RWPE2 (cell line): ENCODE measurements at regions not wholly inside any gene's neighbourhood (a gene's known extent, or its start where the extent isn't known, plus 50 kb on each side); places are given as distances from the start of the nearest gene placed in this dataset.

ENCODE experiments used
- ATAC-seq: fragments of 200-7000 bp; cut with Tn5 transposase; 3 replicates; pipeline ENCODE4 v1.9.1; 2021; ENCODE audit warnings: low read depth
- DNase-seq: peaks from one replicate; pipeline ENCODE4 v3.0.0-alpha.2; 2020; ENCODE audit warnings: low spot score
- H3K27ac ChIP-seq: fragments of 450-650 bp; 2 replicates; pipeline ENCODE4 v1.5.1; 2017; ENCODE audit warnings: mild to moderate bottlenecking; ENCODE audit not compliant: poor library complexity, severe bottlenecking
- H3K27me3 ChIP-seq: fragments of 250-450 bp; sonication (Bioruptor Pico); 2 replicates; pipeline ENCODE4 v1.5.1; 2021; ENCODE audit warnings: mild to moderate bottlenecking, moderate library complexity; ENCODE audit not compliant: insufficient read depth, poor library complexity, severe bottlenecking
- H3K36me3 ChIP-seq: fragments of 250-450 bp; sonication (Bioruptor Pico); 2 replicates; pipeline ENCODE4 v1.5.1; 2020; ENCODE audit warnings: low read depth, mild to moderate bottlenecking, moderate library complexity
- H3K4me1 ChIP-seq: fragments of 250-450 bp; sonication (Bioruptor Pico); 2 replicates; pipeline ENCODE4 v1.5.1; 2021; ENCODE audit warnings: mild to moderate bottlenecking, moderate library complexity; ENCODE audit not compliant: insufficient read depth, poor library complexity, severe bottlenecking
- H3K4me3 ChIP-seq: fragments of 250-450 bp; sonication (Bioruptor Pico); 2 replicates; pipeline ENCODE4 v1.5.1; 2021; ENCODE audit warnings: mild to moderate bottlenecking, moderate library complexity; ENCODE audit not compliant: severe bottlenecking
- H3K9me3 ChIP-seq: fragments of 250-450 bp; sonication (Bioruptor Pico); 2 replicates; pipeline ENCODE4 v1.5.1; 2021; ENCODE audit warnings: mild to moderate bottlenecking, moderate library complexity; ENCODE audit not compliant: severe bottlenecking
- CTCF ChIP-seq: fragments of 450-650 bp; IDR thresholded peaks from one replicate; pipeline ENCODE4 v1.5.1; 2017; ENCODE audit warnings: mild to moderate bottlenecking, moderate library complexity; ENCODE audit not compliant: poor library complexity, severe bottlenecking

GRCh38 chr5:73303148-73304079, 130.4 kb downstream of the TMEM174 start:
- no peak for ATAC-seq
- H3K27me3 ChIP-seq: peaks cover 25% of the 10 kb centered on the region
- TF ChIP-seq CTCF: no peak
- H3K4me1 ChIP-seq: no peaks in the 10 kb centered on the region
- no peak overlapping the region for H3K27ac ChIP-seq
- no peak for DNase-seq
- no peaks in the 10 kb centered on the region for H3K9me3 ChIP-seq
- H3K36me3 ChIP-seq: no peaks in the 10 kb centered on the region
- no peak overlapping the region for H3K4me3 ChIP-seq

GRCh38 chr5:73302797-73303147, 129.8 kb downstream of the TMEM174 start:
- ATAC-seq (no peak), DNase-seq (no peak)
- Histone ChIP-seq H3K27ac (no peak overlapping the region), H3K27me3 (peaks cover 31% of the 10 kb centered on the region), H3K36me3 (no peaks in the 10 kb centered on the region), H3K4me3 (no peak overlapping the region), H3K4me1 (no peaks in the 10 kb centered on the region), H3K9me3 (no peaks in the 10 kb centered on the region)
- TF ChIP-seq CTCF: no peak

GRCh38 chr5:73301208-73301901, 128.4 kb downstream of the TMEM174 start:
- Histone ChIP-seq H3K27ac (no peak overlapping the region), H3K27me3 (peaks cover 44% of the 10 kb centered on the region), H3K36me3 (no peaks in the 10 kb centered on the region)

GRCh38 chr5:73300337-73301207, 127.6 kb downstream of the TMEM174 start:
- ATAC-seq: no peak
- DNase-seq: no peak
- Histone ChIP-seq H3K4me1 (no peaks in the 10 kb centered on the region), H3K4me3 (no peak overlapping the region), H3K36me3 (no peaks in the 10 kb centered on the region), H3K9me3 (no peaks in the 10 kb centered on the region), H3K27me3 (peaks cover 44% of the 10 kb centered on the region), H3K27ac (no peak overlapping the region)
- no peak for TF ChIP-seq CTCF

More at GRCh38 chr5:73301208-73301901, 128.4 kb downstream of the TMEM174 start:
- ATAC-seq: no peak
- DNase-seq: no peak
- TF ChIP-seq CTCF: no peak
- no peaks in the 10 kb centered on the region for H3K9me3 ChIP-seq
- no peak overlapping the region for H3K4me3 ChIP-seq
- no peaks in the 10 kb centered on the region for H3K4me1 ChIP-seq
